Pancreas (tissue), 10 donors: ENCODE measurements at regions not wholly inside any gene's neighbourhood (a gene's known extent, or its start where the extent isn't known, plus 50 kb on each side); places are given as distances from the start of the nearest gene placed in this dataset.
"Not testable (repeated sequence)": the region's sequence is repeated elsewhere in the genome, so short reads cannot be mapped to it uniquely, and the experiment has no call there.

Experiments used
- ATAC-seq, 4 donors: fragments of 200-7000 bp; cut with Tn5 transposase; one replicate each; pipeline versions ENCODE4 v1.8.0 to v1.9.1; 2020; ENCODE audit warnings: mild to moderate bottlenecking in 4 of 4, moderate library complexity in 4 of 4
- DNase-seq, 6 donors: peaks; one replicate each; pipeline ENCODE4 v3.0.0-alpha.2; 2020
- FAIRE-seq: peaks from 2 replicates; lab custom pipeline; 2012; peaks lifted over from hg19 to GRCh38; lab: Jason Lieb, UNC
- H3K27ac ChIP-seq, 4 donors: fragments of 200-600 bp; sonication (generic); 1 replicate in 3 of 4; 2 replicates in 1 of 4; pipeline versions ENCODE4 v1.5.0 to v1.8.0; 2020
- H3K27me3 ChIP-seq, 4 donors: fragments of 200-600 bp; one replicate each; pipeline ENCODE4 v1.8.0; 2021
- H3K36me3 ChIP-seq, 3 donors: fragments of 200-600 bp; sonication (generic) in 1 of 3; one replicate each; pipeline versions ENCODE4 v1.5.0 to v1.8.0; 2020 to 2021
- H3K4me1 ChIP-seq, 3 donors: fragments of 200-600 bp; one replicate each; pipeline ENCODE4 v1.8.0; 2021
- H3K4me3 ChIP-seq, 4 donors: fragments of 200-600 bp; sonication (generic) in 2 of 4; one replicate each; pipeline versions ENCODE4 v1.5.0 to v1.8.0; 2020 to 2021
- H3K9me3 ChIP-seq, 4 donors: fragments of 200-600 bp; one replicate each; pipeline ENCODE4 v1.8.0; 2021
- CTCF ChIP-seq, 4 donors: fragments of 200-600 bp; sonication (generic) in 3 of 4; IDR thresholded peaks; one replicate each; pipeline versions ENCODE4 v1.5.0 to v1.8.0; 2021; ENCODE audit warnings: antibody characterized with exemption in 4 of 4
- WGBS, 2 donors: extraction: QIAGEN DNeasy Blood & Tissue Kit; methylation state at CpG; one replicate each; pipeline ENCODE4 v1.1.7; 2013; 5-methylcytosine and 5-hydroxymethylcytosine counted together
- intact Hi-C, 3 donors: fragments of 100-400 bp; cut with DNase I; formaldehyde crosslinking; loops; one replicate each; pipeline versions ENCODE4 v1.11.1 to v1.14.2; 2022
- donor health status: healthy with polysubstance abuse.
- donor health status: DM: no; HTN: no; CAD: no; lungs with moderate emphysema.
- donor health status: DM: no; HTN: no; CAD: no.
- donor health status: control.
- donor health status: control.
- donor health status: Bipolar disorder and iron deficiency.
- donor health status: DM: yes; HTN: yes; CAD: no.
- donor health status: DM: no; HTN: no; CAD: no.
- donor health status: DM: no; HTN: no; CAD: no.
- donor health status: DM: yes; HTN: yes; CAD: no.

DNA sequence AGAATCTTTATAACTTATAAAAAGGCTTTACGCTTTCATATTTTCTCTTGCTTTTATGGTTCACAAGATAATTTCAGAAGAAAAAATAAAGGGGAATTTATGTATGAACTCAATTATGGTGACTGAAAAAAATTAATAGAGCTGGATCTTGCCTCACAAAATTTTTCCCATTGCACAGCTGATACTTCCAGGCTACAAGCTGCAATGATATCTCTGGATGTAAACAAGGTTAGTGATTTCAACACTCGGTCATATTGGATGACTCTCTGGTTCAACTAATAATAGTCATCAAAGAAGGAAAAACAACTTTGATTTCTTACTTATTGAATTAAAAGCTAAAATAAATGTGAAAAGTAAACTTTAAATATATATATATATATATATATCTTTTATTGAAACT lies 868.0 kb downstream of the FAT4 start:
- TF ChIP-seq CTCF (IDR thresholded peaks at IDR 0.05): no peak
- no peak for FAIRE-seq

DNA sequence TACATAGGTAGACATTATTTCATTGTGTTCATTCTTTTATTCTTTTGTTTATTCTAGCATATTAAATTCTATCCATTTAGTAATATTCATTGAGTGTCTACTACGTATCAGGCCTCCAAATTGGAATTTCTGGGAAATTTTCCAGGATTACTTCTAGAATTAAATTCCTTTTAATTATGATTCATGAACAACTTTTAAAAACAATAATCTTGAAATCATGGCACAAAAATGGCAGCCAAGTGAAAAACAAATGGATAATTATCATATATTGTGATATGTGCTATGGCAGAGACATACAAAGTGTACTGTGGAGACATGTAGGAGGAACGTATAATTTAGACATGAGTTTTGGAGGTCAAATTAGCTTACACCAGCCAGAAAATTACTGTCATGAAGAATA lies 868.5 kb downstream of the FAT4 start:
- DNase-seq (no peak), ATAC-seq (no peak), FAIRE-seq (no peak)
- WGBS, 2 donors: 51 to 80% methylated on average over 2 of the region's 2 CpGs
- intact Hi-C loops: no loop called here
- no peaks in the 10 kb centered on the region for H3K4me1 ChIP-seq
- no peaks in the 10 kb centered on the region for H3K9me3 ChIP-seq
- H3K27ac ChIP-seq: no peak overlapping the region
- H3K36me3 ChIP-seq: no peaks in the 10 kb centered on the region
- TF ChIP-seq CTCF (IDR thresholded peaks at IDR 0.05): no peak
- H3K27me3 ChIP-seq: no peaks in the 10 kb centered on the region
- no peak overlapping the region for H3K4me3 ChIP-seq

More for the DNA sequence above, 868.0 kb downstream of the FAT4 start:
- Histone ChIP-seq H3K36me3 (no peaks in the 10 kb centered on the region), H3K27me3 (no peaks in the 10 kb centered on the region), H3K4me1 (no peaks in the 10 kb centered on the region), H3K27ac (no peak overlapping the region), H3K4me3 (no peak overlapping the region), H3K9me3 (no peaks in the 10 kb centered on the region)
- DNase-seq (no peak), ATAC-seq (no peak)
- 49 to 70% methylated on average over 2 of the region's 2 CpGs for WGBS, 2 donors
- intact Hi-C loops: no loop called here

- Histone ChIP-seq H3K27ac (no peak overlapping the region), H3K9me3 (no peaks in the 10 kb centered on the region), H3K4me1 (no peaks in the 10 kb centered on the region), H3K27me3 (no peaks in the 10 kb centered on the region), H3K4me3 (no peak overlapping the region), H3K36me3 (no peaks in the 10 kb centered on the region)
- 72 to 94% methylated on average over 2 of the region's 2 CpGs for WGBS, 2 donors
- intact Hi-C loops: no loop called here
- TF ChIP-seq CTCF (IDR thresholded peaks at IDR 0.05): no peak
- DNase-seq: no peak
- ATAC-seq: no peak
- FAIRE-seq: no peak
These were observed 876.8 kb downstream of the FAT4 start for GRCh38 chr4:126191536-126191935.

GRCh38 chr4:126192506-126192905 lies 877.8 kb downstream of the FAT4 start:
- Histone ChIP-seq H3K4me3 (no peak overlapping the region), H3K27ac (no peak overlapping the region), H3K27me3 (no peaks in the 10 kb centered on the region), H3K9me3 (no peaks in the 10 kb centered on the region), H3K36me3 (no peaks in the 10 kb centered on the region), H3K4me1 (no peaks in the 10 kb centered on the region)
- TF ChIP-seq CTCF (IDR thresholded peaks at IDR 0.05): no peak
- ATAC-seq (no peak), FAIRE-seq (no peak), DNase-seq (no peak)
- WGBS, 2 donors: 23 to 31% methylated on average over 6 of the region's 6 CpGs
- intact Hi-C loops: no loop called here

- DNase-seq: peak in 2 of 6 donors; percentile 50 to 53
- ATAC-seq, H3K4me3 ChIP-seq, H3K27me3 ChIP-seq, H3K9me3 ChIP-seq, FAIRE-seq, H3K36me3 ChIP-seq, intact Hi-C loops, H3K4me1 ChIP-seq, H3K27ac ChIP-seq: not testable (repeated sequence)
- 87 to 90% methylated on average over 40 to 53 of the region's 53 CpGs for WGBS, 2 donors
These were observed 886.7 kb downstream of the FAT4 start for GRCh38 chr4:126201251-126202138.
